Omental fat pad (tissue), 3 donors: ENCODE measurements at regions not wholly inside any gene's neighbourhood (a gene's known extent, or its start where the extent isn't known, plus 50 kb on each side); places are given as distances from the start of the nearest gene placed in this dataset.

ENCODE experiments used
- ATAC-seq: fragments of 150-250 bp; one replicate; pipeline ENCODE4 v1.9.1; 2016; ENCODE audit warnings: mild to moderate bottlenecking, moderate library complexity; ENCODE audit not compliant: low FRiP score
- DNase-seq: peaks from one replicate; pipeline ENCODE4 v3.0.0-alpha.2; 2019; ENCODE audit warnings: low spot score
- TF ChIP-seq, protein P1 (sequence below), 3 donors: fragments of 450-650 bp; IDR thresholded peaks; one replicate each; pipeline ENCODE4 v1.5.1; 2016 to 2017; ENCODE audit warnings: antibody characterized with exemption in 3 of 3, mild to moderate bottlenecking in 3 of 3, moderate library complexity in 2 of 3

DNA sequence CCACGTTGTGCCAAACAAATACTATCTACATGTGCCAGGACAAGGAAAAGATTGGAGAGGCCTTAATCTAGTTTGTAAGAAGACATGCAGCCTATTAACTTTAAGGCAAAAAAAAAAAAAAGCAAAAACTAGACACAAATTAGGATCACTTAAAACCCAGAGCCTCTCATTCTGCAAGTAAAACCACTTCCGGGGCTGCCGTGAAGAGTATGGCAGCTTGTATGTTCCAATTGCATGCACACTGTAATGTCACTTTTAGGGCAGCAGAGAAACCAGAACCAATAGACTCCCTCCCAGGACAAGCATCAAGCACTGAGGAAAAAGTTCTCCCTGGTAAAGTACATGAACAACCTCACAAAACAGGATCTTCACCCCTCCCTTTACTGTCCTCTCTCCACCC lies 70.6 kb downstream of the RSL24D1 start:
- TF ChIP-seq, protein P1, sequence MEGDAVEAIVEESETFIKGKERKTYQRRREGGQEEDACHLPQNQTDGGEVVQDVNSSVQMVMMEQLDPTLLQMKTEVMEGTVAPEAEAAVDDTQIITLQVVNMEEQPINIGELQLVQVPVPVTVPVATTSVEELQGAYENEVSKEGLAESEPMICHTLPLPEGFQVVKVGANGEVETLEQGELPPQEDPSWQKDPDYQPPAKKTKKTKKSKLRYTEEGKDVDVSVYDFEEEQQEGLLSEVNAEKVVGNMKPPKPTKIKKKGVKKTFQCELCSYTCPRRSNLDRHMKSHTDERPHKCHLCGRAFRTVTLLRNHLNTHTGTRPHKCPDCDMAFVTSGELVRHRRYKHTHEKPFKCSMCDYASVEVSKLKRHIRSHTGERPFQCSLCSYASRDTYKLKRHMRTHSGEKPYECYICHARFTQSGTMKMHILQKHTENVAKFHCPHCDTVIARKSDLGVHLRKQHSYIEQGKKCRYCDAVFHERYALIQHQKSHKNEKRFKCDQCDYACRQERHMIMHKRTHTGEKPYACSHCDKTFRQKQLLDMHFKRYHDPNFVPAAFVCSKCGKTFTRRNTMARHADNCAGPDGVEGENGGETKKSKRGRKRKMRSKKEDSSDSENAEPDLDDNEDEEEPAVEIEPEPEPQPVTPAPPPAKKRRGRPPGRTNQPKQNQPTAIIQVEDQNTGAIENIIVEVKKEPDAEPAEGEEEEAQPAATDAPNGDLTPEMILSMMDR (IDR thresholded peaks at IDR 0.05): no peak
- ATAC-seq: no peak
- DNase-seq: no peak

DNA sequence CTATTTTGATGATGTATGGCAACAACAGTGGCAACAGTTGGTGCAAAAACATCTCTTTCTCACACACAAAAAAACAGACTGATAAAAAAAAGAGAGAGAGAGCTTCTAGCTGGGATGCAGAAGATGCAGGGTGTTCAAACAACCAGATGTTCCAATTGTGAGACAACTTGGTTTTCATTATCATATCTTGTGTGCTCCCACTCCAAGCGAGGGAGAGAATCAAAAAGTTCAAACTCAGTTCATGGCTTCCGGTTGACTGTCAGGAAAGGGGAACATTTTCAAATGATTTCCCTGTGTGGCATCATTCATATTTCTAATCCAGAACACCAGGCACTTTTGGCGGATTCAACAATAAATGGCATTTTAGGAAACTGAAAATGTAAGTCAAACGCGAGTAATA lies 72.1 kb downstream of the RSL24D1 start:
- DNase-seq: no peak
- no peak for ATAC-seq
- TF ChIP-seq, protein P1 (IDR thresholded peaks at IDR 0.05): no peak

DNA sequence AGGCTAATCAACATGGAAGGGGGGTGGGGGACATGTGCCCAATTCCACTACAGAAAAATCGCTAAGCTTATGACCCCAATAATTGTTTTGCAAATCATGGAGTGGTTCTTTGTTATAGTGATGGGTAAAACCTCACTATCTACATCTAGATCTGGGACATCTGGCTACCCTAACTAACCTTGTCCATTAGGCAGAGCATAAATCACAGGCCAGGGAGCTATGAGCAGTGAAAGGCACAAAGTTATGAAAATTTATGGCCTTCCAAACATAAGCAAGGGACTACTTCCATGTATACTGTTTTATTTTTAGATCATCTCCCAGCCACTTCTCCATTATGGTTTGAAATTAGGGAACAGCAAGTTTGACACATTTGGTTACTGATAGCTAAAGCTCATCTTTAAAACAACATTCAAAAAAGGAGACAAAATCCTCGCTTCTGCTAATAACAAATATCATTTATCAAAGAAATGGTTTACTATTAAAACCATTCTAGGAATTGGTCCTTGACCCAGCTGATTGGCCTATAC lies 78.3 kb downstream of the RSL24D1 start:
- TF ChIP-seq, protein P1 (IDR thresholded peaks at IDR 0.05): no peak
- ATAC-seq: no peak

DNA sequence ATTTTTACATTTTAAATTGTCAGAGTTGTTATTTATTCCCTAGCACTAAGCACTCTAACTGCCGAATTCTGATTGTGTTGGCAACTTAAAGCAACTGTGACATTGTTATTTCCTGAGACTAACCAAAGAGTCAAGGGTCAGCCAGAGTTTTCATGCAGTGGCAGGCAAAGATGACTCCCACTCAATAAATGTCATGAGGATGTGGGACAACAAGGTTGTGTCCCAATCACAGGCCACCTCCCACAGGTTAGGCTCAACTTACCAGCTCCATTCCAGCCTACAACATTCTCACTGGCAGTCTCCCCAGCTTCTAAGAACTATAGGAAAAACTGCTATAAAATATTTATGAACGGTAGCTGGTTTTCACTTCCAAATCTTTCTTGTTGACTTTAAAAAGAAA lies 80.1 kb downstream of the RSL24D1 start:
- DNase-seq (no peak), ATAC-seq (no peak)
- TF ChIP-seq, protein P1 (IDR thresholded peaks at IDR 0.05): no peak

More for the DNA sequence above, 78.3 kb downstream of the RSL24D1 start:
- DNase-seq: no peak

DNA sequence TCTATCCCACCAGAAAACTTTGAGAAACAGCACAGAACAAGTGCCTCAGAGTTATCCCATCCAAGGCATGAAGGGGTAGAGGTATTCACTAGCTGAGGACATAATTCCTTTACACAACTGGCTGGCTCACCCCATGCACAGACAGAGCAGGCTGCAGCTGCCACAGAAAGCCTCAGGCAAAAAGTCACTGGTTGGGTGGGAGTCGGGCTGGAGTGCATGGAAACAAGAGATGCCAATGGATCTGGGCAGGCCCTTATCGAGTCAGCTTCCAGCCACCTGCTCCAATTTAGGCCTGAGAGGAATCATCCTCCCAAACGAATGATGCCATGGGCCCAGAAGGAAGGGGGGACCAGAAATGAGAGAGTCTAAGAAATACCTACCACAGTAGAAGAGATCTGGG lies 83.0 kb downstream of the RSL24D1 start:
- no peak for DNase-seq
- ATAC-seq: no peak
- TF ChIP-seq, protein P1 (IDR thresholded peaks at IDR 0.05): no peak

DNA sequence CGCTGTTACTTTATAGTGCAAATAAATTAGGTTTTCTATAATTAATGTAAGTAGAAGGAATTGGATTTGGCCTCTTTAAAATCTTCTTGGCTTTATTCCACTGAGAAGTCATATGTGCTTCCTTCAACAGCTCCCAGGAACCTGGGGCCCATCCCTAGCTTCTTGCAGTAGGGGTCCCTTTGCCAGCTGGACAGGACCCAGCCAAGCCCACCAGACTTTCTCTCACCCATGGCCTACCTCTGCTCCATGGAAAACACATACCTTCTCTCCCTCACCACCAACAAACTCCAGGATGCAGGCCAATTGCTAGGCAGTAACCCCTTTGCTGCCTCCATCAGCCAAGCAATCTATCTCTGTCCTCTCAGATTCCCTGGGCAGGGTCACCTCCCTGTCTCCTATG lies 84.0 kb downstream of the RSL24D1 start:
- TF ChIP-seq, protein P1 (IDR thresholded peaks at IDR 0.05): no peak
- DNase-seq: no peak
- no peak for ATAC-seq

DNA sequence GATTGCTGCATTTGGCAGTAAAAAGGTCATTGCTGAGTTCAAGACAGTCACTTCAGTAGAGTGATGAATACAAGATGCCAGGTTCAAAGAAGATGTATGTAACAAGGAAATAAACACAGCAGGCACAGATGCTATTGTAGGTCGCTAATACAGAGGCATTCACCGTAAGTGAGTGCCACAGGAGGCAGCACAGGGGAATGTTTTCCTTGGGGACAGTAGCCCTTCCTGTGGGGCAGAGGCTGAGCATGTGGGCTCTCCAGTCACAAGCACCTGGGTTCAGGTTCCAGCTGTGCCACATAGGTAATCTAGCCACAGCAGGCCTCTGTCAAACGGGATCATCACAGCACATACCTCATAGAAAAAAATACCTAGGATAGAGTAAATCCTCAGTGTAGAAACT lies 86.3 kb downstream of the RSL24D1 start:
- DNase-seq (no peak), ATAC-seq (no peak)
- TF ChIP-seq, protein P1 (IDR thresholded peaks at IDR 0.05): no peak
